HG02981 (cell line): ENCODE measurements at regions not wholly inside any gene's neighbourhood (a gene's known extent, or its start where the extent isn't known, plus 50 kb on each side); places are given as distances from the start of the nearest gene placed in this dataset.

Experiments
- ATAC-seq: cut with Tn5 transposase; IDR thresholded peaks from one replicate; pipeline ENCODE4 v1.9.1; 2021; ENCODE audit warnings: mild to moderate bottlenecking, moderate library complexity; ENCODE audit not compliant: unreplicated experiment

GRCh38 chr12:22893878-22894277, 268.9 kb downstream of the ETNK1 start:
- no peak for ATAC-seq

DNA sequence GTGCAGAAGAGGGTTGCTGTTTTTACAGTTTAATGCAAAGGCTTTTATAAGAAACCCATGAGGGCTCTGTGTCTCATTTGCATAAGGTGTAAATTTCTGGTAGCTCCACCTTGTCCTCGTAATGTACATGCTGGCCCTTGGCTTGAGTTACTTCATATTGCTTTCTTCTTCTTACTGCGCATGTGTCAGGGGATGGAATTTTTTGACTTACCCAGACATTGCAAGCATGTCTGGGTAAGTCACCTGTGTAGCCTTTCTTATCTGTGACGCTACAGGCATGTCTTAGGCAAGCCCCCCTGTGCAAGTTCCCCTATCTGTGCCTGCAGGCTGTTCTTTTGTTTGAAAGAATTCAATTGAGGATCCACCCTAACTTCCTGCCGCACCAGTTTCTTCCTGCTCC, 274.2 kb downstream of the ETNK1 start:
- ATAC-seq = no peak

DNA sequence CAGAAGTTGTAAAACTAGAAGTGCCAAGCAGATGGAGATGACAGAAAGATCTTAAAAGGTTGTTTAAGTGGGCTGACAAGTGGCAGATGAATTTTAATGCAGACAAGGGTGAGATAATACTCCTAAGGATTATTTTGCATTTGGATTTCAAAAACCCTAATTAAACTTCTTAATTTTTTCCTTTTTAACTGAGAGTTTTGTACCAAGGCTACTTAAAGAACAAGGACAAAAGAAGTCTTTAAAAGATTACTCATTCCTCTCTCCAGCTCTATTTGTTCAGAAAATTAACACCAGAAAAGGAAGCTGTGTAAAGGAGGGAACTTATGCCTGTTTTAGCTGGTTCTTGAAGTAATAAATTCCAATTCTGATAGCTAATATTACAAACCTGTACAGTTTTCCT, 275.4 kb downstream of the ETNK1 start:
- ATAC-seq = no peak

DNA sequence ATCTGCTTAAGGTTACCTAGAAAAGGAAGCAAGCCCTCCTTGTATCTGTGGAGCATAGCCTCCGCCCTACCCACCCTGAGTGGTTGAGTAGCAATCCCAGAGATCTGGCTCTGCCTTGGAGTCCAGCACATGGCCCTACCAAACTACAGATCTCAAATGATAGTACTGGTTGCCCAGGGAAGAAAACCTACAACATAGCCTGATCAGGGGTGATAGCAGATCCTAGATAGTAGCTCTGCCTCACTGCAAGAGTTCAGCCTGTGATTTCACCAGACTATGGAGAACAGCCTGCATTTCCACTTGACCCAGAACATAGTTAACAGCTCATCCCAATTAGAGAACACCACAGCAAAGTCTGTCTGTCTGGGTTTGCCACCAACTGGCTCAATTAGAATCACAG, 279.5 kb downstream of the ETNK1 start:
- ATAC-seq = no peak

DNA sequence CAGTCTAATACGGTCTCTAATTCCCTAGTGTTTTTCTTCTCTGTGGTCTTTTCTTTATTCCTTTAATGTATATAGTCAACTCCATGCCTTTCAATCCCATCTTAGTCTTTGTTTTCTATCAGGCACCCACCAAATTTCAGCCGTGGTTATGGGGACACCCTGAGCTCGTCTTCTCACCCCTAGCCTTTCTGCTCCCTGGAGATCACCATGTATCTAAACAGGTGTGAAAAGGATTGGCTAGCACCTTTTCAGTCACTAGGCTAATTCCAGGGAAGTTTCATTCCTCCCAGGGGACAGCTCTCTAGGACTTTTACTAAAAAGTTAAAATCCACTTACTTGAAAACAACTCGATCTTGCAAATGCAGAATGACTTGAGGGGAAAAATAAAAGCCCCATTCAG, 291.3 kb downstream of the ETNK1 start:
- ATAC-seq = no peak

DNA sequence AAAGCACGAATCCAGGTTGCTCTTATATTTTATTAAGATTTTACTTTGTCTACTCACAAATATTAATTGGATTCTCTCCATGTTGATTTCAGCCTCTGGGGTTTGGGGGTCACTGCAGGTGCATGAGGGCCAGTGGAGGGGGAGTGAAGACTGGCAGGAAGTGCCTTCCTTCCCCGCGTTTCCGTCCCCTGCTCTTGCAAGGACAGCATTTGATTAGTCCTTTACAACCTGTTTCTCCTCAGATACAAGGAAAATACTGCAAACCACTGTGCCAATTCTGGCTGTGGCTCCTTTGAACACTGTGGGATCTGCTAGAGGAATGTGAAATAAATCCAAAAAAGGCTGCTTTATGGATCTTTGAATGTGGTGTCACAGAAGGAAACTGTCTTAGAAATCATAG, 291.8 kb downstream of the ETNK1 start:
- ATAC-seq = no peak

DNA sequence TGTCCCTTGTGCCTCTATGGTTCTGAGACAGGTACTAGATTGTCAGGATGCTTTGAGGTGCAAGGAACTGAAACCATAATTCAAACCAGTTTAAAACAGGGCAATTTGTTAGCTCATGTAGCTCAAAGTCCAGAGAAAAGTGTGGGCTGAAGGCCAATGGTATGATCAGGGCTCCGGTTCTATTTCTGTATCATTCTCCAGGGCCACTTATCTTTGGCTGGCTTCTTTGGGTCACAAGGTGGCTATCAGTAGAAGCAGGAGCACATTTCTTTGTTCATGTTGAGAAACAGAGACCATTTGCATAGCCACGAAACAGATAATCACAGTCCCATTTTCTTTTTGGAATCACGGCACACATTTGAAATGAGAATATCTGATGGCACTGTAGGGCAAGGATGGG, 294.9 kb downstream of the ETNK1 start:
- ATAC-seq = no peak

- no peak for ATAC-seq
These were observed 298.8 kb downstream of the ETNK1 start for GRCh38 chr12:22923768-22924167.

GRCh38 chr12:22924391-22924790, 299.4 kb downstream of the ETNK1 start:
- no peak for ATAC-seq

DNA sequence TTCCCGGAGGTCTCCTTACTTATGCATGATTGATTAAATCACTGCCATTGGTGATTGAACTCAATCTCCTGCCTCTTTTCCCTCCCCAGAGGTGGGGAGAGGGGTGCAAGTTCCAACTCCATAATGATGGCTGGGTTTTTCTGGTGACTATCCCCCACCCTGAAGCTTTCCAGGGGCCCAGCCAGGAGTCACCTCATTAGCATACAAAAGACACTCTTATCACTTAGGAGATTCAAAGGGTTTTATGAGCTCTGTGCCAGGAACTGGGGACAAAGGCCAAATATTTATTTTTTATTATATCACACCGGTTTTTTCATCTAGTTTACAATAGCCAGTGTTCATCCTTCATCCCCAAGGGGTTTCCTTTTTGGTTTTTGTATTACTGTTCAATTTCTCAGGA, 300.7 kb downstream of the ETNK1 start:
- no peak for ATAC-seq

GRCh38 chr12:22932431-22932830, 307.5 kb downstream of the ETNK1 start:
- ATAC-seq = no peak

DNA sequence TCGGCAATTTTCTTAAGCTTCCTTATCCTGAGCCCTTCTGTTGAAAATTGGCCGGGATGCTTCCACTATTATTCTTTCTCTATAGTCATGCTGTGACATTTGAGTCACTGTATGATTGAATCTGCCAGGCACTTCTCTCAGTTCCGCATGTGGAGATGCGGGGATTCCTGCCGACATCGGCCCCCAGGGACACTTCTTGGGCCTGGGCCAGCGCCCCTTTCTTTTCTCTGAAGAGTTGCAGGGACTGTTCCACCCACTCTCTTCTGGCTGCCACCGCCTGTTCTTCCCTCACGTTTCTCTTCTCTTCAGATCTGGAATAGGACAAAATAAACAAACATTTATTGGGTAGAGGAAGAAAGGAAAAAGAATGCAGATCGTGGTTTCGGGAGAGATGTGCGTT, 310.1 kb downstream of the ETNK1 start:
- ATAC-seq = no peak

DNA sequence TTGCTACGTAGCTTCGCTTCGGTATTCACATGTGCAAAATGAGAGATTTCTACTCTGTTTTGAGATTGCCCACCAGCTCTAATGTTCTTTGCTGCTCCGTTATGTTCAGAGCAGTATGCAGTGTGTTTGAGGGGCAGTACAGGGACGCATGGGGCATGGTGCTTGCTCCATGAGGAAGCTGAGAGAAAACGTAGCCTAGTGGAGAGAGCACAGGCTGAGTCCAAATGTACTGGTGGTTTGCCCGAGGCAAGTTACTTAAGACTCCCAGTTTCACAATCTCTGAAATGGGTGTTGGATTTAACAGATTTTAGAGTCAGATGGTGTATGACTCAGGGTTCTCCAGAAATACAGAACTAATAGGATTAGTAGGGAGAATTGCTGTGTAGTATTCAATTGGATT, 310.5 kb downstream of the ETNK1 start:
- no peak for ATAC-seq

DNA sequence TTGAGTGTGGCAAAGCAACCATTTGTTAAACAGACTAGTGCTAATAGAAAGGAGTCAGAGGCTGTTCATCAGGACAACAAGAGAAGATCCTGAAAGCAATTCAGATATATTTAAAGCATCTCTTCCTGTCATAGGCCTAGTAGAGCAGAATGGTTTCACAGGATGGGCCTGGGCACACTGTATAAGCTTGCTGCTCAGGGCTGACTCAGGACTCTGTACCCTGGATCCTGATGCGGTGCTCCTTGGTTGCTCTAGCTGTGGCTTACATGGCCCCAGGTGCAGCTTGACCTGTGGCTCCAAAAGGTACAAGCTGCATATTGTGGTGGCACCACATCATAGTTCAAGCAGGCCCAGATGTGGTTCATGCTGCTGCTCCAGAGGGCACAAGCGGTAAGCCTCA, 313.4 kb downstream of the ETNK1 start:
- ATAC-seq = no peak

- ATAC-seq = no peak
These were observed 326.2 kb downstream of the ETNK1 start for GRCh38 chr12:22951206-22951605.

DNA sequence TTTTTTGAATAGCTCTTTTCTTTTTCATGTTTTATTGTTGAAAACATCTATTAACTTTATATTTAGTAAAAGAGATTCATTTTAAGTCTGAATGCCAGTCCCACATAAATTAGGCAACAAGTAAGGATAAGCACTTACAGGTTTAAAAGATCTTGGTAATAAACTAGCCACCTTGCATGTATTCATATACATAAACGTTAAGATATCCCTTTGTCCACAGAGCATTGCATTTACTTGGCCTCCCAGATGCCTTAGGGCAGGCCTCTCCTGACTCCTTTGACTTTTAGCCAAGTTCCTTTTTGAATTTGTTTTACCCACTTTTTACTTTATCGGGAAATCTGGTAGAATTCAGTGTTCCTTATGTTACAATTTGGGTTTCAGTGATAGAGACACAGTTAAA, 331.7 kb downstream of the ETNK1 start:
- ATAC-seq = no peak

- no peak for ATAC-seq
These were observed 342.2 kb downstream of the ETNK1 start for GRCh38 chr12:22967171-22967570.

GRCh38 chr12:22969521-22969920, 344.6 kb downstream of the ETNK1 start:
- no peak for ATAC-seq

DNA sequence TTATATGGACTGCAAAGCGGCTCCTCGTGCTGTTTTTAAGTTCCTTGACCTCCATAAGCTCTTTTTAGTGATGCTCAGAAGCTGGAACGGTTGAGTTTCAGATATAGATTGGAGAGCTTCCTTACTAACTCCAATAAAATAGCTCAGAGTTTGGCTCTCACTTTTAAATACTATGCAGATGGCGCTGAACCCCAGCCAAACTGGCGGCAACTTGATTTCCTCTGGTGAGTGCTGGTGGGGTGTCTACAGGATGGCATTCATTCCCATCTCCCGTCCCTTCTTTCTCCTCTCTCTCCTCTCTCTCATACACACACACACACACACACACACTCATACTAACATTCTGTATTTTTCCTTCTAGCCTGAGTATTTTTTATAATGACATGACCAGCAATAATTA, 346.3 kb downstream of the ETNK1 start:
- ATAC-seq = no peak

GRCh38 chr12:22971701-22972191, 346.8 kb downstream of the ETNK1 start:
- no peak for ATAC-seq

GRCh38 chr12:22974865-22975264, 349.9 kb downstream of the ETNK1 start:
- no peak for ATAC-seq

DNA sequence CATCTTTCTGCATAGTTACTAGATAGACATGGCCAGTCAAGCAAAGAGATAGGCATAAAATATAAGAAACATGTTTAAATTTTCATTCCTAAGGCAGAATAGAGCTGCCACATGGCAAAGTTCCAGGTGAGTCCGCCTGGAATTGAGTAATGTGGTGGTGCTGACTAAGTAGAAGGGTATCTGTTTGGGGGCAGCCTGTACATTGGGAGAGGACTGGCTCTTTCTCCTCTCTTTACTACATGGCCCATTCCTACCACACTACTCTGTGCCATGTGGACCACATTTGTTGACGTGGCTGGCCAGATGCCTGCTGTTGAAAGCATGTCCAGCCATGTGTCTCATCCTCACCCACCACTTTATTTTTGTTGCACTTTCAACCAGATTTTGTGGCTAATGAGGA, 354.0 kb downstream of the ETNK1 start:
- ATAC-seq = no peak

DNA sequence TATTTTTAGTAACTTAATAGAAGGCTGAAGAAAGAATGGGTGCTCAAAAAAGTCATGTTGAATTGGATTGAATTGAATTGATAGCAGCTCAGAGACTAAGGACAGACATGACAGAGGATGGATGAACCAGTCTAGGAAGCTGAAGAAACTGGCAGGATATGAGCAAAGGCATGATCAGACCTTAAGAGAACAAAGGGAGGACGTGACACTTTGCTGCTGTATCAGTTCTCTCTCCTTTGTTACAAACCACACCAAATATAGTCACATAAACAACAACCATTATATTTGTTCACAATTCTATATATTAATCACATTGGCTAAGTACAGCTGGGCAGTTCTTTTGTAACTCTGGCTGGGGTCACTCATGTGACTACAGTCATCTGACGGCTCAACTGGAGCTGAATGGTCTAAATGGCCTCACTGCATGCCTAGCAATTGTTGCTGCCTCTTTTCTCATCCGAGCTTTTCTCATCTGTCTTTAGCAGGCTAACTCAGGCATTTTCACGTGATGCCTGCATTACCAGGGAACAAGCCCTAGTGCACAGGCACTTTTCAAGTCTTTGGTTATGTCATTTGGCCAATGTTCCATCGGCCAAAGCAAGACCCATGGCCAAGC, 355.0 kb downstream of the ETNK1 start:
- ATAC-seq = no peak
